IgD-negative memory B cell (primary cell): ENCODE measurements at regions not wholly inside any gene's neighbourhood (a gene's known extent, or its start where the extent isn't known, plus 50 kb on each side); places are given as distances from the start of the nearest gene placed in this dataset.

Source experiments
- H3K27ac Mint-ChIP-seq, 3 donors: one replicate each; pipeline ENCODE4 v1.8.0; 2020 to 2022; ENCODE audit warnings: mild to moderate bottlenecking in 3 of 3, mixed read lengths in 3 of 3, moderate library complexity in 1 of 3
- H3K27me3 Mint-ChIP-seq: one replicate; pipeline ENCODE4 v1.8.0; 2021; ENCODE audit warnings: mixed read lengths
- H3K36me3 Mint-ChIP-seq: one replicate; pipeline ENCODE4 v1.8.0; 2020; ENCODE audit warnings: mild to moderate bottlenecking, mixed read lengths
- H3K4me1 Mint-ChIP-seq, 3 donors: one replicate each; pipeline ENCODE4 v1.8.0; 2020 to 2022; ENCODE audit warnings: mixed read lengths in 3 of 3, mild to moderate bottlenecking in 1 of 3
- H3K4me3 Mint-ChIP-seq, 4 donors: one replicate each; pipeline ENCODE4 v1.8.0; 2020 to 2022; ENCODE audit warnings: mild to moderate bottlenecking in 4 of 4, mixed read lengths in 4 of 4, moderate library complexity in 3 of 4
- H3K9me3 Mint-ChIP-seq, 3 donors: one replicate each; pipeline ENCODE4 v1.8.0; 2020 to 2021; ENCODE audit warnings: mixed read lengths in 3 of 3, mild to moderate bottlenecking in 1 of 3

DNA sequence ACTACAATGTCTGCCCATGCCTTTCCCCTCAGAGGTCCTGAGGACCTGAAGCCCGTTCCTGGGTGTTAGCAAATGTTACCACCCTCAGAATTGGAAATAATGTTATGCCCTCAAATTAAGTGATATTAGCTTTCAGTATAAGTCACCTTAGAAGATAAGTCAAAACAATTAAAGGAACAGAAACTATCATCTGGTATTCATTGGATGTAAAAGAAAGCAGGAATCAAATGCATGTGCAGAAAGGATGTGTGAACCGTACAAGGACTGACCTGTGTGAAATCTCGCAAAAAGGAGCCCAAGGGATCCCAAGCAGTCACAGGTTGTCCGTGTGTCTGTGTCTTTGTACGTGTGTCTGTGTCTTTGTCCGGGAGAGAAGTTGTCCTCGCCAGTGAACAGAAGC lies 51.6 kb upstream of the TAB2 start:
- Mint-ChIP-seq H3K27me3 (no peaks in the 10 kb centered on the region), H3K27ac (no peak overlapping the region), H3K36me3 (peaks cover 1% of the 10 kb centered on the region), H3K9me3 (peaks cover 0 to 1% (median 0%) of the 10 kb centered on the region in 3 donors), H3K4me1 (peaks cover 16 to 25% (median 18%) of the 10 kb centered on the region in 3 donors), H3K4me3 (peak overlapping the region in 1 of 4 donors; percentile 75)

DNA sequence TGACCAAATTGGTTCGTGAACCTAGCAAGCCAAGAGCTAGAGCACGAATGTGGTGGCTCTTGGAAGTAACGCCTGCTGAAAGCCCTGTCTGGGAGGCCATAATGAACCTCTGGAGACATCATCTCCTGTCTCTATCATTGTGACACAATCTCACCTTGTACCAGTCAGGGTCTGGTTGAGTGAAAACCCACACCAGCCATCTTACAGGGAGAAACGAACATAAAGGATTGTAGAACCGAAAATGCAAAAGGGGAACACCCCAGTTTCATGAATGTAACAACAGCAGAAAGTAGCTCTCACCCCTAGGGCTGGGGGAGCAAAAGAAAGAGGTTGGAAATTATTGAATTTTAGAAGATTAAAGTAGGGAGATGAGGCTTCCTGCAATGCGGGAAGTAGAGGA lies 50.9 kb upstream of the TAB2 start:
- Mint-ChIP-seq H3K4me3 (peak overlapping the region in 3 of 4 donors; percentile 14 to 85 (median 75)), H3K4me1 (peaks cover 23 to 32% (median 26%) of the 10 kb centered on the region in 3 donors), H3K36me3 (peaks cover 1% of the 10 kb centered on the region)

DNA sequence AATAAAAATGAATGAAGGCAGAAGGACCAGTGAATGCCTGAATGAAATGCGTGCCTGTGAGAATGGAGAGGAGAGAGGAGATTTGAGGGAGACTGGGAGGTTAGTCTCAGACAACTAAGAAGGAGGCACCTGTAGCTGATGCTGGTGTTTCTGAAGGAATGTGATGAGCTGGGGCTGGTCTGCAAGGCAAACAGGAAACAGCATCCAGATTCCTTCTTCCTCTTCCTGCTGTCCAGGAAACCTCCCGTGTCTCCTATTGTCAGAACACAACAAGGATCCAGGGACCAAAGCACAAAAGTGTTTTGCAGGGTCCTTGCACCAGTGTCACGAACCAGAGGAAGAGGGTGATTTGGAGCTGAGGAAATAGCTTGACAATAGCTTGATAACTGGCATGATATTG lies 50.4 kb upstream of the TAB2 start:
- Mint-ChIP-seq H3K4me3 (peak overlapping the region in 3 of 4 donors; percentile 14 to 85 (median 75)), H3K27ac (peak overlapping the region; percentile 43 to 81 (median 49)), H3K36me3 (peaks cover 1% of the 10 kb centered on the region), H3K4me1 (peaks cover 27 to 36% (median 30%) of the 10 kb centered on the region in 3 donors), H3K9me3 (peaks cover 0 to 1% (median 0%) of the 10 kb centered on the region in 3 donors), H3K27me3 (no peaks in the 10 kb centered on the region)

More for the DNA sequence above, 50.9 kb upstream of the TAB2 start:
- H3K9me3 Mint-ChIP-seq, result peaks cover 0 to 1% (median 0%) of the 10 kb centered on the region in 3 donors
- H3K27ac Mint-ChIP-seq, result peak overlapping the region; percentile 43 to 81 (median 49)
- H3K27me3 Mint-ChIP-seq, result no peaks in the 10 kb centered on the region

DNA sequence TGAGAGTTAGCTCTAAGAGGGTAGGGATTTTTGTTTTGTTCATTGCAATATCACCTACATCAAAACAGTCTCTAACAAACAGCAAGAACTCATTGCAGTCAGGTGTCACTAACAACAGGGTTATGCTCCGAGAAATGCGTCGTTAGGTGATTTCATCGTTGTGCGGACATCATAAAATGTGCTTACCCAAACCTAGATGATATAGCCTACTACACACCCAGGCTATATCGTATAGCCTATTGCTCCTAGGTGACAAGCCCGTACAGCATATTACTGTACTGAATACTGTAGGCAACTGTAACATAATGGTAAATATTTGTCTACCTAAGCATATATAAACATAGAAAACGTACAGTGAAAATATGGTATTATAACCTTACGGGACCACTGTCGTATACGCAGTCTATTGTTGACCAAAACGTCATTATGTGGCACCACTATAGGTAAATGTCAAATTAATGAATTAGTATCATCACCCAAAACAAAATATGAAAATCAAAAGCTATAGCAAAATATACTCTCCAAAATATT lies 49.9 kb upstream of the TAB2 start:
- H3K36me3 Mint-ChIP-seq, result peaks cover 1% of the 10 kb centered on the region
- H3K27me3 Mint-ChIP-seq, result no peaks in the 10 kb centered on the region
- peaks cover 32 to 41% (median 34%) of the 10 kb centered on the region in 3 donors for H3K4me1 Mint-ChIP-seq
- H3K27ac Mint-ChIP-seq, result no peak overlapping the region
- H3K4me3 Mint-ChIP-seq, result no peak overlapping the region
- H3K9me3 Mint-ChIP-seq, result peaks cover 0 to 1% (median 0%) of the 10 kb centered on the region in 3 donors
